HG03439 (cell line): ENCODE measurements at regions not wholly inside any gene's neighbourhood (a gene's known extent, or its start where the extent isn't known, plus 50 kb on each side); places are given as distances from the start of the nearest gene placed in this dataset.
A peak's percentile ranks its signal among the peaks of the same experiment; 100 is the strongest.

ENCODE experiments used
- ATAC-seq: cut with Tn5 transposase; IDR thresholded peaks from one replicate; pipeline ENCODE4 v1.9.1; 2021; ENCODE audit warnings: mild to moderate bottlenecking, moderate library complexity; ENCODE audit not compliant: unreplicated experiment

- no peak for ATAC-seq
These were observed 391.3 kb downstream of the DIRAS2 start for GRCh38 chr9:90251316-90251715.

GRCh38 chr9:90256345-90256744 lies 386.3 kb downstream of the DIRAS2 start:
- ATAC-seq, result no peak

- peak; percentile 67 for ATAC-seq
These were observed 383.0 kb downstream of the DIRAS2 start for GRCh38 chr9:90259311-90260246.

GRCh38 chr9:90261698-90262097 lies 380.9 kb downstream of the DIRAS2 start:
- ATAC-seq, result no peak

GRCh38 chr9:90268613-90269012 lies 374.0 kb downstream of the DIRAS2 start:
- ATAC-seq, result no peak

- no peak for ATAC-seq
These were observed 370.9 kb downstream of the DIRAS2 start for GRCh38 chr9:90271707-90272106.

GRCh38 chr9:90274725-90275124 lies 367.9 kb downstream of the DIRAS2 start:
- ATAC-seq, result no peak

GRCh38 chr9:90285946-90286345 lies 356.7 kb downstream of the DIRAS2 start:
- no peak for ATAC-seq

GRCh38 chr9:90287567-90288274 lies 354.9 kb downstream of the DIRAS2 start:
- ATAC-seq, result peak; percentile 91

GRCh38 chr9:90288275-90288639 lies 354.4 kb downstream of the DIRAS2 start:
- ATAC-seq, result no peak

- ATAC-seq, result no peak
These were observed 351.7 kb downstream of the DIRAS2 start for GRCh38 chr9:90290716-90291485.

- ATAC-seq, result no peak
These were observed 346.1 kb downstream of the DIRAS2 start for GRCh38 chr9:90296539-90296938.

- ATAC-seq, result no peak
These were observed 342.7 kb downstream of the DIRAS2 start for GRCh38 chr9:90299968-90300367.

GRCh38 chr9:90300611-90301276 lies 341.9 kb downstream of the DIRAS2 start:
- no peak for ATAC-seq

GRCh38 chr9:90301277-90301653 lies 341.4 kb downstream of the DIRAS2 start:
- ATAC-seq, result no peak

GRCh38 chr9:90303655-90304054 lies 339.0 kb downstream of the DIRAS2 start:
- ATAC-seq, result no peak

- ATAC-seq, result no peak
These were observed 336.5 kb downstream of the DIRAS2 start for GRCh38 chr9:90306158-90306557.

GRCh38 chr9:90307167-90307833 lies 335.3 kb downstream of the DIRAS2 start:
- no peak for ATAC-seq

- ATAC-seq, result no peak
These were observed 334.7 kb downstream of the DIRAS2 start for GRCh38 chr9:90307891-90308290.

- ATAC-seq, result no peak
These were observed 333.9 kb downstream of the DIRAS2 start for GRCh38 chr9:90308691-90309090.
